ENCODE measurements at regions not wholly inside any gene's neighbourhood (a gene's known extent, or its start where the extent isn't known, plus 50 kb on each side); places are given as distances from the start of the nearest gene placed in this dataset.

DNA sequence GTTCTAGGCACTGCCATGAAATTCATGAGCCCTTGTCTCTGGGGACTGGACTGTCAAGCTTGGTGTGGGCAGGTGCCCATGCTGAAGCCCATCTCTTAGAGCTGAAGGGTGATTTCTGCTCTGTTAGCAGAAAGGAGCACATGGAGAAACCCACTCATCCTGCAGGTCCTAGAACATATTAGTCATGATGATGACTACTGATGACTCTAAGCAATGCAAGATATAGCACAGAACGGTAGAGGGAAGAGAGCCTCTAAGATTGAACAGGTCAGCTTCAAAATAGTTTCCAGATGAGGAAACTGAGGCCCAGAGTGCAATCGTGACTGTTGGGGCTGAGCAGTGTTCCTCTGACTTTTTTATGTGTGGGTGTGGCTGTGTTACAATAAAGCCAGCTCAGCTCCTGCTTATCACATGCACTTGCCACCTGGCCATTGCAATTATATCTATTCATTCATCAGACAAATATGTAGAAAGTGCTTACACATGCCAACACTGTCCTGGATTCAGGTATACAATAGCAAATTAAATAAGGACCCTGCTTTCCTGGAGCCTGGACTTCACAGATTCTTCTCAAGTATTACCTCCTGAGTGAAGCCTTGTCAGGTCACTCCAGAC lies 140.2 kb upstream of the BRINP1 start:
- no peak overlapping the region for H3K27ac Mint-ChIP-seq
- no peak for DNase-seq
- no peak overlapping the region for H3K4me3 Mint-ChIP-seq
- peaks cover 17% of the 10 kb centered on the region for H3K27me3 Mint-ChIP-seq (ENCODE audit: low read depth, poor library complexity)
- H3K36me3 Mint-ChIP-seq (ENCODE audit: low read depth): no peaks in the 10 kb centered on the region
- TF ChIP-seq, protein P1, sequence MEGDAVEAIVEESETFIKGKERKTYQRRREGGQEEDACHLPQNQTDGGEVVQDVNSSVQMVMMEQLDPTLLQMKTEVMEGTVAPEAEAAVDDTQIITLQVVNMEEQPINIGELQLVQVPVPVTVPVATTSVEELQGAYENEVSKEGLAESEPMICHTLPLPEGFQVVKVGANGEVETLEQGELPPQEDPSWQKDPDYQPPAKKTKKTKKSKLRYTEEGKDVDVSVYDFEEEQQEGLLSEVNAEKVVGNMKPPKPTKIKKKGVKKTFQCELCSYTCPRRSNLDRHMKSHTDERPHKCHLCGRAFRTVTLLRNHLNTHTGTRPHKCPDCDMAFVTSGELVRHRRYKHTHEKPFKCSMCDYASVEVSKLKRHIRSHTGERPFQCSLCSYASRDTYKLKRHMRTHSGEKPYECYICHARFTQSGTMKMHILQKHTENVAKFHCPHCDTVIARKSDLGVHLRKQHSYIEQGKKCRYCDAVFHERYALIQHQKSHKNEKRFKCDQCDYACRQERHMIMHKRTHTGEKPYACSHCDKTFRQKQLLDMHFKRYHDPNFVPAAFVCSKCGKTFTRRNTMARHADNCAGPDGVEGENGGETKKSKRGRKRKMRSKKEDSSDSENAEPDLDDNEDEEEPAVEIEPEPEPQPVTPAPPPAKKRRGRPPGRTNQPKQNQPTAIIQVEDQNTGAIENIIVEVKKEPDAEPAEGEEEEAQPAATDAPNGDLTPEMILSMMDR (IDR thresholded peaks at IDR 0.05): no peak
- H3K4me1 Mint-ChIP-seq: no peaks in the 10 kb centered on the region
- H3K9me3 Mint-ChIP-seq: peaks cover 10% of the 10 kb centered on the region

DNA sequence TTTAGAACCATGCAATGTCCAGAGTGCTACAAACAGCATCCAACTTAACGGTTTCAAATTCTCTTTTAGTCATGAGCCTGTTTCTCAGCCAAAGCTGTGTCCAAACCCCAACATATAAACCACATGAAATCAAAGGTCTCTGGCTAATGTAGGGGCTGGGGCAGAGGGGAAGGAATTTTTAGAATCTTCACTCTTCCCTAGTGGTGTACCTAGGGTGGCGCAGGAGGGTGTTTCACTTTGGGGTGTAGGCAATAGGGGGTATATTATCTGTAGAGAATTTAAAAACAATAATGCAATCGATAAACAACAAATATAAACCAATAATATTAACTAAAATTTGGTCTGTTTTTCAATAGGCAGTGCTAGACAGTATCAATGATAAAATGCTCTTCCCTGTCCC lies 132.1 kb upstream of the BRINP1 start:
- DNase-seq: no peak
- Mint-ChIP-seq H3K27ac (no peak overlapping the region), H3K4me1 (no peaks in the 10 kb centered on the region), H3K27me3 (ENCODE audit: low read depth, poor library complexity) (peaks cover 11% of the 10 kb centered on the region), H3K4me3 (no peak overlapping the region), H3K36me3 (ENCODE audit: low read depth) (no peaks in the 10 kb centered on the region), H3K9me3 (peaks cover 15% of the 10 kb centered on the region)
- TF ChIP-seq, protein P1 (IDR thresholded peaks at IDR 0.05): no peak

DNA sequence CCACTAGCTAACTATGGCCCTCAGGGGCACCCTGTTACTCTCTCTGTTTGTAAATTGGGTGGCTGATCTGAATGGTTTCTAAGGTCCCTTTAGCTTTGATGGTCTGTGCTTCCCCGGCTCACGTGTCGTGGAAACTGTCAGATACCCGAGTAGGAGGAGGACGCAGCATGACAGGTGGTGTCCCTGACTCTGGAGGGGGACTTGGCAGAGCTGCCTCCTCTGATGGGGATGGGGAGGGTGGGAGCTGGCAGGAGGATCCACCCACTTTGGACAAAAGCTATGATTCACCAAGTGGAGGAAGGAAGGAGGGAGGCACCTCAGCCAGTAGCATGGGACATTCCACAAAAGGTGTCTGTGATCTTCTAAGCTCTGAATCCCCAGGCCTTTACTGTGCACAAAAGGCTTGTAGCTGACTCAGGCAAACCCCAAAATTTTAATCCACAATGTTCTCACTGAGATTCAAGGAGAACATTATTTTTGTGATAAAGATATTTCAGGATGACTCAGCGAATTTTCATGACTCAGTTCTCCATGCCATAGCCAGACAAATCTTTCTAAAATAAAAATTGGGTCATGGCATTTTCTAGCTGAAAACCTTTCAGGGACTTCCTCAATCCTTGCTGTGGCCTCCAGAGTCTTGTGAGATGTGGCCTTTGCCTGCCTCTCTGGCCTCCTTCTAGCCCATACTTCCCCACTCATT lies 131.0 kb upstream of the BRINP1 start:
- Mint-ChIP-seq H3K9me3 (peaks cover 12% of the 10 kb centered on the region), H3K36me3 (ENCODE audit: low read depth) (no peaks in the 10 kb centered on the region), H3K4me1 (no peaks in the 10 kb centered on the region), H3K4me3 (no peak overlapping the region), H3K27me3 (ENCODE audit: low read depth, poor library complexity) (peaks cover 12% of the 10 kb centered on the region), H3K27ac (peak overlapping the region; percentile 7)
- TF ChIP-seq, protein P1 (IDR thresholded peaks at IDR 0.05): no peak
- no peak for DNase-seq

DNA sequence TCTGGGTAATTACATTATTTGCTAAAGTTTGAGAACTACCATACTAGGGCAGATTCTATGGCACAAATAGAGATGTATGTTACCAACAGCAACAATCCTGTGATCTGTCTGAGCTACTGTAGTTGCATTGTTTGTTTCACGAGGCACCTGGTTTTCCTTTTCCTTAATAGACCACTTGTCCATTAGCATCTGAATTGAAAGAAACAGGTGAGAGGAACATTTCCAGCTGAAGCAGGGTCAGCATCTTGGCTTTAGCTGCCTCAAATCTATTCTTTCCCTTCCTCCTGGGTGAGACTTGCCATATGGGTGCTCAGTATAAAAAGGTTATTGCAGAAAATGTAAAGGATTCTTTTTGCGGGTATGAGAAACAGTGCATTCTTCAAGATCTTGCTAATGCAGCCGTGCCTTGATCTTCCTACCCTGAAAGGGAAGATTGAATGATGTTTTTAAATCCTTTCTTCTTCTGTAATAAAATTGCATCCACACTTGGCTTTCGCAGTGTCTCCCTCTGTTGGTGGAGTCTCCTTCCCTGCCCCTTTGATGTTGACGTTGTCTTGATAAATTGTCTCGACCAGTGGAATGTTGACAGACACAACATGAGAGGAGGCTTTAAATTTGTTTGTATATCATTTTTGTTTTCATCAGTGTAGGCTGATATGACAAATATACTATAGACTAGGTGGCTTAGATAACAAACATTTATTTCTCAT lies 118.0 kb upstream of the BRINP1 start:
- H3K9me3 Mint-ChIP-seq: no peaks in the 10 kb centered on the region

DNA sequence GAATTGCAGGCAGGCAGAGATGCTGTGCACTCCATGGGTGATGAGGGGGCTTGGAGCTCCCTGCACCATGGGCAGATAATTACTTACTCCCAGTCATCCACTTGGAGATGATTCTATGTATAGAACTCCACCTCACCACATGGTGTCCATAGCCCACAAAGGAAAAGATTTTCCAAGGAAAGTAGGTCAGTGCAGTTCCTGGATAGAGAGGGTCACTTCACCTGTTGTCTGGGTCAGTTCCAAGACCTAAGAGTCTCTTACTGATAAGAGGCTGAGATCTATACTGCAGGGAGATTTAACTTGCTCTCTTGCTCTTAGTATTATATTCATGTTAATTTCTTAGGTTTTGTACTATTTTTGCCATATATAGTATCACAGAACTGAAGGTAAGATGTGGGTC lies 113.9 kb upstream of the BRINP1 start:
- TF ChIP-seq, protein P1 (IDR thresholded peaks at IDR 0.05): no peak
- Mint-ChIP-seq H3K27me3 (ENCODE audit: low read depth, poor library complexity) (peaks cover 5% of the 10 kb centered on the region), H3K9me3 (no peaks in the 10 kb centered on the region), H3K4me3 (no peak overlapping the region), H3K27ac (no peak overlapping the region), H3K4me1 (no peaks in the 10 kb centered on the region), H3K36me3 (ENCODE audit: low read depth) (no peaks in the 10 kb centered on the region)
- DNase-seq: no peak

More for the DNA sequence above, 118.0 kb upstream of the BRINP1 start:
- Mint-ChIP-seq H3K27ac (no peak overlapping the region), H3K4me3 (no peak overlapping the region), H3K27me3 (ENCODE audit: low read depth, poor library complexity) (peaks cover 3% of the 10 kb centered on the region), H3K36me3 (ENCODE audit: low read depth) (no peaks in the 10 kb centered on the region), H3K4me1 (no peaks in the 10 kb centered on the region)
- TF ChIP-seq, protein P1 (IDR thresholded peaks at IDR 0.05): no peak
- no peak for DNase-seq

Measured in nephron progenitor cell (in vitro differentiated cells).